Endothelial cell (in vitro differentiated cells): ENCODE measurements at regions not wholly inside any gene's neighbourhood (a gene's known extent, or its start where the extent isn't known, plus 50 kb on each side); places are given as distances from the start of the nearest gene placed in this dataset.

Experiments used
- DNase-seq: peaks from one replicate; pipeline ENCODE4 v3.0.0; 2021; ENCODE audit warnings: low spot score
- H3K27ac Mint-ChIP-seq: one replicate; pipeline ENCODE4 v1.8.0; 2021; ENCODE audit warnings: mixed read lengths, inconsistent platforms; ENCODE audit not compliant: unreplicated experiment
- H3K27me3 Mint-ChIP-seq: one replicate; pipeline ENCODE4 v1.8.0; 2021; ENCODE audit warnings: mild to moderate bottlenecking, moderate library complexity, mixed read lengths, inconsistent platforms; ENCODE audit not compliant: unreplicated experiment
- H3K36me3 Mint-ChIP-seq: one replicate; pipeline ENCODE4 v1.8.0; 2021; ENCODE audit warnings: mild to moderate bottlenecking, low read depth, mixed read lengths, inconsistent platforms; ENCODE audit not compliant: unreplicated experiment
- H3K4me1 Mint-ChIP-seq: one replicate; pipeline ENCODE4 v1.8.0; 2021; ENCODE audit warnings: mild to moderate bottlenecking, mixed read lengths, inconsistent platforms; ENCODE audit not compliant: unreplicated experiment
- H3K4me3 Mint-ChIP-seq: one replicate; pipeline ENCODE4 v1.8.0; 2021; ENCODE audit warnings: mild to moderate bottlenecking, mixed read lengths, inconsistent platforms; ENCODE audit not compliant: unreplicated experiment
- H3K9me3 Mint-ChIP-seq: one replicate; pipeline ENCODE4 v1.8.0; 2021; ENCODE audit warnings: mixed read lengths, inconsistent platforms; ENCODE audit not compliant: unreplicated experiment
- TF ChIP-seq, protein P1 (sequence below): fragments of 200-600 bp; sonication (generic); IDR thresholded peaks from one replicate; pipeline ENCODE4 v1.5.0; 2021; ENCODE audit warnings: antibody characterized with exemption; ENCODE audit not compliant: unreplicated experiment

DNA sequence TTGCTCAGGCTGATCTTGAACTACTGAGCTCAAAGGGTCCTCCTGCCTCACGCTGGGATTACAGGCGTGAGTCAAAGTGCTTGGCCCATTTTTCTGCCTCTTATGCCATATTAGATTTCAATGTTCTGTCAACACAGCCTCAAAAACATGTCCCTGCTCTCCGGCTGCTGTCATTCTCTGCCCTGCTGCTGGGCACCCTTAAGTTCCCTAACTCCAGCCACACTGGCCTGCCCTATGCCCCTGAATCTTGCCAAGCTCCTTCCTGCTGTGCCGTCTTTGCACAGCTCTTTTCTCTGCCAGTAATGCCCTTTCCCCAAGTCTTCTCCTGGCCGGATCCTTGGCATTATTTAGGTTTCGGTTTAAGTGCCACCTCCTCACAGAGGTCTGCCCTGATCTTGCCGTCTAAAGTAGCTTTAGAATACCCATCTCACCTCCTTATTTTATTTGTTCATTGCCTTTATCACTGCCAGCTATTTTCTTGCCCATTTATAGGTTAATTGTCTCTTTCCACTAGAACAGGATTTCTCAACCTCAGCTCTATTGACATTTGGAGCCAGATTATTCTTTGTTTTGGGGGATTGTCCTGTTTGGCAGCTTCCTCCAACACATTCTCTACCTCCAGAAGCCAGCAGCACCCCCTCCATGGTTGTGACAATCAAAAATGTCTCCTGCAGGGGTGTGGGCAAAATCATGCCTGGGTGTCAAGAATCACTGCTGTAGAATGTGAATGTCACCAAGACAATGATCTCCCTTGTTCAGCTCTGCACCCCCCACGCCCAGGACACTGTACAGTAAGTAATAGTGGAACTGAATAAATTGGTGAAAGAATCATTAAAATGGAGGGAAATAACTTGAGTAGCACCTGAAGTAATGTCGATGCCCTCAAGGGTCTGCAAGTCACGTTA lies 168.2 kb downstream of the CYLD start:
- H3K9me3 Mint-ChIP-seq = no peaks in the 10 kb centered on the region
- no peak for DNase-seq
- H3K36me3 Mint-ChIP-seq = no peaks in the 10 kb centered on the region
- H3K4me1 Mint-ChIP-seq = no peaks in the 10 kb centered on the region
- no peak overlapping the region for H3K4me3 Mint-ChIP-seq
- TF ChIP-seq, protein P1, sequence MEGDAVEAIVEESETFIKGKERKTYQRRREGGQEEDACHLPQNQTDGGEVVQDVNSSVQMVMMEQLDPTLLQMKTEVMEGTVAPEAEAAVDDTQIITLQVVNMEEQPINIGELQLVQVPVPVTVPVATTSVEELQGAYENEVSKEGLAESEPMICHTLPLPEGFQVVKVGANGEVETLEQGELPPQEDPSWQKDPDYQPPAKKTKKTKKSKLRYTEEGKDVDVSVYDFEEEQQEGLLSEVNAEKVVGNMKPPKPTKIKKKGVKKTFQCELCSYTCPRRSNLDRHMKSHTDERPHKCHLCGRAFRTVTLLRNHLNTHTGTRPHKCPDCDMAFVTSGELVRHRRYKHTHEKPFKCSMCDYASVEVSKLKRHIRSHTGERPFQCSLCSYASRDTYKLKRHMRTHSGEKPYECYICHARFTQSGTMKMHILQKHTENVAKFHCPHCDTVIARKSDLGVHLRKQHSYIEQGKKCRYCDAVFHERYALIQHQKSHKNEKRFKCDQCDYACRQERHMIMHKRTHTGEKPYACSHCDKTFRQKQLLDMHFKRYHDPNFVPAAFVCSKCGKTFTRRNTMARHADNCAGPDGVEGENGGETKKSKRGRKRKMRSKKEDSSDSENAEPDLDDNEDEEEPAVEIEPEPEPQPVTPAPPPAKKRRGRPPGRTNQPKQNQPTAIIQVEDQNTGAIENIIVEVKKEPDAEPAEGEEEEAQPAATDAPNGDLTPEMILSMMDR = no peak
- no peaks in the 10 kb centered on the region for H3K27me3 Mint-ChIP-seq
- H3K27ac Mint-ChIP-seq = no peak overlapping the region

DNA sequence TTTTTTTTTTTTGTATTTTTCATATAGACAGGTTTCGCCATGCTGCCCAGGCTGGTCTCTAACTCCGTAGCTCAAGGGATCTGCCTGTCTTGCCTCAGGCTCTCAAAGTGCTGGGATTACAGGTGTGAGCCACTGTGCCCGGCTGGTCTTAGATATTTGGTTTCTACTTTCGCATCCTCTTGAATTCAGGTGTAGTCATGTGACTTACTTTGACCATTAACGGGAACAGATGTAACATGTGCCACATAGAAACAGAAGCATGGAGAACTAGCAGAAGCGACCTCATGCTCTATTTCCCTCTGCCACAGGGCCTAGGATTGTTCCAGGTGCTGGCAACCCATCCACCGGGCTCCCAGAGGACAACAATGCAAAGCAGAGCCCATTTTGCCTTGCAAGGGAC lies 166.6 kb downstream of the CYLD start:
- Mint-ChIP-seq H3K27ac (no peak overlapping the region), H3K4me1 (no peaks in the 10 kb centered on the region), H3K4me3 (no peak overlapping the region), H3K36me3 (no peaks in the 10 kb centered on the region), H3K9me3 (no peaks in the 10 kb centered on the region), H3K27me3 (no peaks in the 10 kb centered on the region)
- no peak for DNase-seq
- TF ChIP-seq, protein P1 = no peak

DNA sequence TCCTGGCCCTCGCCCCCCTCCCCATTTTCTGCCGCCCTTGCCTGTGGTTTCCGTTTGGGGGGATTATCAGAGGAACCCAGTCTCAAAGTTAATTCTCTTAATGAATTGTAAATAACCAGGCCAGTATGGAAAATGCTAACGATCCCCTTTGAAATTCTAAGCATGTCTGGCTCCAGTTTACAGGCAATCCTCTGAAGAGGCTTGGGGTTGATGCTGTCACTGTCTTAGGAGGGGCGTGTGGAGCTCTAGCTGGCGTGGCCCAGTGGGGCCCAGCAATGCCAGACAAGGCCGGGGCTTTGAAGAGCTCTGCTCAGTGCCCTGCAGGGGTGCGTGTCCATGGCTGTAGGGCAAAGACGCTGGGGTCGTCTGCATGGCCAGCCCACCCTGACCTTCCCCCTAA lies 164.6 kb downstream of the CYLD start:
- no peak for DNase-seq
- Mint-ChIP-seq H3K4me1 (no peaks in the 10 kb centered on the region), H3K9me3 (no peaks in the 10 kb centered on the region), H3K36me3 (no peaks in the 10 kb centered on the region), H3K4me3 (no peak overlapping the region), H3K27me3 (no peaks in the 10 kb centered on the region), H3K27ac (no peak overlapping the region)
- TF ChIP-seq, protein P1 = no peak

DNA sequence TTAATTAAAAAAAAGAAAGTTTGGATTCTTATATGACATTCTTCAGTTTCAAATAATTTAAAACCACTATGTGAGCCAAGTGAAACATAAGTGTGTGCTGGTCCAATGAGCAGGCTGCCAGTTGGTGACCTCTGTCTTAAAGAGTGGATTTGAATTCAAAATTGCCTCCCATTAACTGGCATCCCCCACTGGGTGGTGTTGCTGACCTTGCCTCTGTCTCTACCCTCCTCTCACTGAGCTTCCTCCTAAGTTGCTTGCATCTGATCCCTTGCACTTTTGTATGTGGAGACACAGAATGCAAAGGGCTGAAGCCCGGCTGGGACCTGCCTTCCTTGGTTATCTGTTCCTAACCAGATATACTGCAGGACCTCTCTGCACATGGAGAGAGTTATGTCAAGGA lies 160.6 kb downstream of the CYLD start:
- no peak for DNase-seq
- Mint-ChIP-seq H3K9me3 (no peaks in the 10 kb centered on the region), H3K27ac (no peak overlapping the region), H3K4me3 (no peak overlapping the region), H3K36me3 (no peaks in the 10 kb centered on the region), H3K4me1 (no peaks in the 10 kb centered on the region), H3K27me3 (peaks cover 3% of the 10 kb centered on the region)
- TF ChIP-seq, protein P1 = no peak

DNA sequence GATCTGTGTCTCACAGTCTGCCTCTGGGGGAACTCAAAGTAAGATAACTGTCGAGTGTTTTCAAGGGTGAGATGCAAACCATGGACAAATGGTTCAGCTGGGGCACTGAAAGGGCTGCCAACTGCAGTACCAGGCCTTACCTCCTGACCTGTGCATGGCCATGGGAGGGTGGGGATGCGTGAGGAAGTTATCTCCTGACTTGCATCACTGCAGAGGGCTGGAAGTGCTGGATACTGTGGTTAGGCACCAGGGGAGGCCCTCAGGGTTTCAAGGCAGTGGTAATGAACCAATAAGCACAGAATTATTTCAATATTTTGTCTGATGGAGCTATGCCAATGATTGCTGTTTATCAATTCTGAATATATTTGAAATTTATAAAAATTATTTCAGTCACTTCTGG lies 159.2 kb downstream of the CYLD start:
- Mint-ChIP-seq H3K27ac (no peak overlapping the region), H3K4me1 (no peaks in the 10 kb centered on the region), H3K36me3 (no peaks in the 10 kb centered on the region), H3K27me3 (peaks cover 5% of the 10 kb centered on the region), H3K4me3 (no peak overlapping the region), H3K9me3 (no peaks in the 10 kb centered on the region)
- DNase-seq = no peak
- TF ChIP-seq, protein P1 = no peak
